Jurkat, Clone E6-1 (cell line): ENCODE measurements at regions not wholly inside any gene's neighbourhood (a gene's known extent, or its start where the extent isn't known, plus 50 kb on each side); places are given as distances from the start of the nearest gene placed in this dataset.
A peak's percentile ranks its signal among the peaks of the same experiment; 100 is the strongest.
"Not testable (repeated sequence)": the region's sequence is repeated elsewhere in the genome, so short reads cannot be mapped to it uniquely, and the experiment has no call there.

Experiments used
- DNase-seq: peaks from one replicate; pipeline ENCODE4 v3.0.0-alpha.2; 2011; ENCODE audit warnings: low read depth, low spot score
- H3K4me3 ChIP-seq: 2 replicates; pipeline ENCODE4 v1.5.1; 2011; ENCODE audit warnings: mild to moderate bottlenecking, low read length, control low read depth, moderate library complexity

- no peak for DNase-seq
- no peak overlapping the region for H3K4me3 ChIP-seq
Measured at GRCh38 chr14:89490466-89490865, 73.4 kb upstream of the FOXN3 start.

- H3K4me3 ChIP-seq, result no peak overlapping the region
- DNase-seq, result no peak
Measured at GRCh38 chr14:89489761-89490437, 72.9 kb upstream of the FOXN3 start.

GRCh38 chr14:89486961-89487360, 69.9 kb upstream of the FOXN3 start:
- DNase-seq, result no peak
- H3K4me3 ChIP-seq, result no peak overlapping the region

GRCh38 chr14:89486505-89486904, 69.5 kb upstream of the FOXN3 start:
- DNase-seq, result no peak
- H3K4me3 ChIP-seq, result no peak overlapping the region

GRCh38 chr14:89485264-89485663, 68.2 kb upstream of the FOXN3 start:
- no peak overlapping the region for H3K4me3 ChIP-seq
- no peak for DNase-seq

- H3K4me3 ChIP-seq, result no peak overlapping the region
- no peak for DNase-seq
Measured at GRCh38 chr14:89484051-89484844, 67.2 kb upstream of the FOXN3 start.

- DNase-seq, result no peak
- H3K4me3 ChIP-seq, result no peak overlapping the region
Measured at GRCh38 chr14:89481196-89481595, 64.2 kb upstream of the FOXN3 start.

GRCh38 chr14:89480278-89480677, 63.2 kb upstream of the FOXN3 start:
- H3K4me3 ChIP-seq, result no peak overlapping the region
- no peak for DNase-seq

- no peak for DNase-seq
- no peak overlapping the region for H3K4me3 ChIP-seq
Measured at GRCh38 chr14:89479802-89480201, 62.8 kb upstream of the FOXN3 start.

GRCh38 chr14:89477391-89477790, 60.4 kb upstream of the FOXN3 start:
- H3K4me3 ChIP-seq, result no peak overlapping the region
- DNase-seq, result no peak

- no peak overlapping the region for H3K4me3 ChIP-seq
Measured at GRCh38 chr14:89476354-89476896, 59.4 kb upstream of the FOXN3 start.

GRCh38 chr14:89474464-89474863, 57.4 kb upstream of the FOXN3 start:
- no peak overlapping the region for H3K4me3 ChIP-seq
- no peak for DNase-seq

More at GRCh38 chr14:89476354-89476896, 59.4 kb upstream of the FOXN3 start:
- DNase-seq, result no peak

- DNase-seq, result no peak
- no peak overlapping the region for H3K4me3 ChIP-seq
Measured at GRCh38 chr14:89473989-89474388, 57.0 kb upstream of the FOXN3 start.

GRCh38 chr14:89473569-89473968, 56.5 kb upstream of the FOXN3 start:
- DNase-seq, result no peak
- no peak overlapping the region for H3K4me3 ChIP-seq

- DNase-seq, result no peak
- no peak overlapping the region for H3K4me3 ChIP-seq
Measured at GRCh38 chr14:89470401-89470800, 53.4 kb upstream of the FOXN3 start.

- no peak overlapping the region for H3K4me3 ChIP-seq
- no peak for DNase-seq
Measured at GRCh38 chr14:89469210-89470198, 52.5 kb upstream of the FOXN3 start.

- no peak for DNase-seq
- H3K4me3 ChIP-seq, result no peak overlapping the region
Measured at GRCh38 chr14:89468566-89468965, 51.5 kb upstream of the FOXN3 start.

GRCh38 chr14:89468030-89468429, 51.0 kb upstream of the FOXN3 start:
- H3K4me3 ChIP-seq, DNase-seq: not testable (repeated sequence)

GRCh38 chr14:89466944-89467343, 49.9 kb upstream of the FOXN3 start:
- H3K4me3 ChIP-seq, result no peak overlapping the region
- DNase-seq, result peak; percentile 5
